ENCODE measurements at regions not wholly inside any gene's neighbourhood (a gene's known extent, or its start where the extent isn't known, plus 50 kb on each side); places are given as distances from the start of the nearest gene placed in this dataset.

DNA sequence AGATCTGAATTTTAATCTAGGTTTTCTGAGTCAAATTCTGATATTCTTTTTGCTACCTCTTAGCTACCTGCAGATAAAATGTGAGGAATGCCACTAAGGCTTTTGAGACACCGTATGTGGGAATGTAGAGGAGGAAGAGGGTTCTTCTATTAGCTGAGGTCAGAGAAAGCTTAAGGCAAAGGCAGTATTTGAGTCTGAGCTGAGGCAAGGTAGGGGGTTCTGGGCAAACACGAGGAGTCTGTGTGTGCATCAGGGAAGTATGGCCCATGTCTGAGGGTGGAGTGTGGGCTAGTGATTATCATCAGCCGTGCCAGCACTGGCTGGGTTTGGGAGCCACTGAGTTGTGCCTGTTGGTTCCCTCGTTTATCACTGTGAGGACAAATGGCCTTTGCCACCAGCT is 181.1 kb downstream of the SOX2 start:
- H3K36me3 ChIP-seq (ENCODE audit: control insufficient read depth in 4 of 4, insufficient read depth in 3 of 4, low read depth in 1 of 4, low read length in 3 of 4) = no peaks in the 10 kb centered on the region
- WGBS = 52% methylated on average over 4 of the region's 4 CpGs
- H3K9me3 ChIP-seq (ENCODE audit: control insufficient read depth in 4 of 4, low read length in 3 of 4) = peaks cover 0 to 1% (median 0%) of the 10 kb centered on the region in 4 donors

DNA sequence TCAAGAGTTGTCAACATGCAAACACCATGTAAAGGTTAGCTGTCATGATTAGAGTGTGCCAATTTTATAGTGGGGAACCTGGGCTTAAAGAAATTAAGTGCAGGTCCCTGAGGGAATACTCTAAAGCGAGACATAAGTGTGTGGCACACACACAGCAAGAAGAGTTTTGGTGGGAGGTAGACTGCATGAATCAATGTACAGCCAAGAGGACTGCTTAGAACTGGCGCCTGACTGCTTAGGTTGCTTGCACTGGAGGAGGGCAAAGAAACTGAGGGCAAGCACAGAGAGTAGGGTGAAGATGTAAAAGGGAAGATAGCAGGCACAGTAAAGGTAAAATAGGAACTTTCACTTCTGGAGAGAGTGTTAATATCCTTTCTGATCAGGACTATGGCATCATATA is 184.9 kb downstream of the SOX2 start:
- WGBS = 90% methylated on average over 2 of the region's 2 CpGs

More for the DNA sequence above, 181.1 kb downstream of the SOX2 start:
- no peak overlapping the region for H3K9ac ChIP-seq (ENCODE audit: low read depth in 1 of 2, low read length in 2 of 2)
- TF ChIP-seq GABPA (IDR thresholded peaks at IDR 0.05 in 1 of 2, conservative IDR thresholded peaks at IDR 0.05 in 1 of 2) = no peak
- TF ChIP-seq REST (IDR thresholded peaks at IDR 0.05) = no peak
- TF ChIP-seq FOXA1 (IDR thresholded peaks at IDR 0.05) = no peak
- no peak overlapping the region for H3K4me3 ChIP-seq (ENCODE audit: low read depth in 1 of 3, low read length in 3 of 3)
- no peak for DNase-seq (ENCODE audit: low spot score)
- no peak overlapping the region for H3K27ac ChIP-seq (ENCODE audit: low read depth in 1 of 2, low read length in 2 of 2)
- no peaks in the 10 kb centered on the region for H3K4me1 ChIP-seq (ENCODE audit: control insufficient read depth in 4 of 4, insufficient read depth in 4 of 4, low read length in 3 of 4)
- peaks cover 0 to 1% (median 0%) of the 10 kb centered on the region in 4 donors for H3K27me3 ChIP-seq (ENCODE audit: control insufficient read depth in 4 of 4, insufficient read depth in 4 of 4, low read length in 3 of 4)

More for the DNA sequence above, 184.9 kb downstream of the SOX2 start:
- H3K4me1 ChIP-seq (ENCODE audit: control insufficient read depth in 4 of 4, insufficient read depth in 4 of 4, low read length in 3 of 4) = no peaks in the 10 kb centered on the region
- no peak for TF ChIP-seq CTCF (IDR thresholded peaks at IDR 0.05; ENCODE audit: low read depth, low read length, missing input control)
- TF ChIP-seq REST (IDR thresholded peaks at IDR 0.05) = no peak
- no peak for TF ChIP-seq FOXA2 (IDR thresholded peaks at IDR 0.05)
- TF ChIP-seq, protein P1, sequence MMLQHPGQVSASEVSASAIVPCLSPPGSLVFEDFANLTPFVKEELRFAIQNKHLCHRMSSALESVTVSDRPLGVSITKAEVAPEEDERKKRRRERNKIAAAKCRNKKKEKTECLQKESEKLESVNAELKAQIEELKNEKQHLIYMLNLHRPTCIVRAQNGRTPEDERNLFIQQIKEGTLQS (IDR thresholded peaks at IDR 0.05) = no peak
- no peak for TF ChIP-seq FOXA1 (IDR thresholded peaks at IDR 0.05)
- TF ChIP-seq HNF4A (conservative IDR thresholded peaks at IDR 0.05) = no peak
- no peak for TF ChIP-seq NR2F2 (IDR thresholded peaks at IDR 0.05)
- no peak for TF ChIP-seq RAD21 (IDR thresholded peaks at IDR 0.05)
- TF ChIP-seq, protein P2, sequence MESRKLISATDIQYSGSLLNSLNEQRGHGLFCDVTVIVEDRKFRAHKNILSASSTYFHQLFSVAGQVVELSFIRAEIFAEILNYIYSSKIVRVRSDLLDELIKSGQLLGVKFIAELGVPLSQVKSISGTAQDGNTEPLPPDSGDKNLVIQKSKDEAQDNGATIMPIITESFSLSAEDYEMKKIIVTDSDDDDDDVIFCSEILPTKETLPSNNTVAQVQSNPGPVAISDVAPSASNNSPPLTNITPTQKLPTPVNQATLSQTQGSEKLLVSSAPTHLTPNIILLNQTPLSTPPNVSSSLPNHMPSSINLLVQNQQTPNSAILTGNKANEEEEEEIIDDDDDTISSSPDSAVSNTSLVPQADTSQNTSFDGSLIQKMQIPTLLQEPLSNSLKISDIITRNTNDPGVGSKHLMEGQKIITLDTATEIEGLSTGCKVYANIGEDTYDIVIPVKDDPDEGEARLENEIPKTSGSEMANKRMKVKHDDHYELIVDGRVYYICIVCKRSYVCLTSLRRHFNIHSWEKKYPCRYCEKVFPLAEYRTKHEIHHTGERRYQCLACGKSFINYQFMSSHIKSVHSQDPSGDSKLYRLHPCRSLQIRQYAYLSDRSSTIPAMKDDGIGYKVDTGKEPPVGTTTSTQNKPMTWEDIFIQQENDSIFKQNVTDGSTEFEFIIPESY (IDR thresholded peaks at IDR 0.05) = no peak
- no peak for TF ChIP-seq RXRA (IDR thresholded peaks at IDR 0.05)
- no peak for TF ChIP-seq HNF4G (IDR thresholded peaks at IDR 0.05)
- H3K9ac ChIP-seq (ENCODE audit: low read depth in 1 of 2, low read length in 2 of 2) = no peak overlapping the region
- no peak overlapping the region for H3K27ac ChIP-seq (ENCODE audit: low read depth in 1 of 2, low read length in 2 of 2)
- H3K9me3 ChIP-seq (ENCODE audit: control insufficient read depth in 4 of 4, low read length in 3 of 4) = no peaks in the 10 kb centered on the region
- H3K36me3 ChIP-seq (ENCODE audit: control insufficient read depth in 4 of 4, insufficient read depth in 3 of 4, low read depth in 1 of 4, low read length in 3 of 4) = no peaks in the 10 kb centered on the region
- H3K4me3 ChIP-seq (ENCODE audit: low read depth in 1 of 3, low read length in 3 of 3) = no peak overlapping the region
- H3K27me3 ChIP-seq (ENCODE audit: control insufficient read depth in 4 of 4, insufficient read depth in 4 of 4, low read length in 3 of 4) = no peaks in the 10 kb centered on the region
- DNase-seq (ENCODE audit: low spot score) = no peak
